Renal pelvis (tissue), 1 donor: ENCODE measurements at regions not wholly inside any gene's neighbourhood (a gene's known extent, or its start where the extent isn't known, plus 50 kb on each side); places are given as distances from the start of the nearest gene placed in this dataset.

Source experiments
- DNase-seq: peaks from one replicate; pipeline ENCODE4 v3.0.0-alpha.2; 2013

DNA sequence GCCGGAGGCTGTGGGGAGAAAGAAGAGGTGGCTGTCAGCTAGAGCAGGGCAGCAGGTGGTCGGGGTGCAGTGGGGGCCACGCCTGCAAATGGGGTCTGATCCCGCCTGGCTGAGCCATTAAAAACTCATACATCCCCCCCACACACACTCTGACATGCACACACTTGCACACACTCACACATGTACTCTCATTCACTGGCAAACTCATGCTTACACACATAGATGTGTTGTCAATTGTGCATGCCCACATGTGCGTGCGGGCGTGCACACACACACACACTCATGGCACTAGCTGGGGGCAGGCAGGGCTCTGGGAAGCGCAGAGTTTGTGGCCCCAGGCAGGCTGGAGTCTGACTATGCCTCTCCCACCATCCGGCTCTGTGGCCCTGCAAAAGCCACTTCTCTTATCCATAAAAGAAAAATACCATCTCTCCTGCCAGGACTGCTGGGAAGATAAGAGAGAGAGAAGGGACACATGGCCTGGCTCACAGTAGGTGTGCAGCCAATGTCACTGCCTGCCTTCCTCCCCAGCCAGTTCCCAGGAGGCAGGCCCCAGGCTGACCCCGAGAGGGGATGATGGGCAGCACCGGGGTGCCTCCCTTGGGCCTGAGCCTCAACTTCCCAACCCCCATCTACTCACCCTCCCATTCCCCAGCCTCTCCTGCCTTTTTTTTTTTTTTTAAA lies 163.5 kb upstream of the LINGO1 start:
- DNase-seq = no peak

DNA sequence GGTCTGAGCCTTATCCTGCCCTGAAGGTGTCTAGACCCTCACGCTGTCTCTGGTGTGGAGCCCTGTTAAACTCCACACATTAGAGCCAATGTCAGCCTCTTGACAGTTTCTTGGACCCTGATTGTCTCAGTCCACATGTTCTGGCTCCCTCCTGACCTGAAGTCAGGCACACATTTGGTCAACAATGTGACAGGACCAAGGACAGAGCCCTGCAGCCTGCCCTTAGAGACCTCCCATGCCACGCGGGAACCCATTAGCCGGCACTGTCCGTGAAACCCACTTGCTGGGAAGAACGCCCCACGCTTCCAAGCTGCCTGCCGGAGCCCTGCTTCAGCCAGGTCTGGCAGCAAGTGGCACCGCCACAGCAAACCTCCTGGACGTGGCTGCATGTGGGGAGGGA lies 162.7 kb upstream of the LINGO1 start:
- DNase-seq = no peak

- DNase-seq = no peak
These were observed 159.2 kb upstream of the LINGO1 start for GRCh38 chr15:77791941-77792340.

- DNase-seq = no peak
These were observed 157.8 kb upstream of the LINGO1 start for GRCh38 chr15:77790481-77790880.

- no peak for DNase-seq
These were observed 154.2 kb upstream of the LINGO1 start for GRCh38 chr15:77786956-77787355.

DNA sequence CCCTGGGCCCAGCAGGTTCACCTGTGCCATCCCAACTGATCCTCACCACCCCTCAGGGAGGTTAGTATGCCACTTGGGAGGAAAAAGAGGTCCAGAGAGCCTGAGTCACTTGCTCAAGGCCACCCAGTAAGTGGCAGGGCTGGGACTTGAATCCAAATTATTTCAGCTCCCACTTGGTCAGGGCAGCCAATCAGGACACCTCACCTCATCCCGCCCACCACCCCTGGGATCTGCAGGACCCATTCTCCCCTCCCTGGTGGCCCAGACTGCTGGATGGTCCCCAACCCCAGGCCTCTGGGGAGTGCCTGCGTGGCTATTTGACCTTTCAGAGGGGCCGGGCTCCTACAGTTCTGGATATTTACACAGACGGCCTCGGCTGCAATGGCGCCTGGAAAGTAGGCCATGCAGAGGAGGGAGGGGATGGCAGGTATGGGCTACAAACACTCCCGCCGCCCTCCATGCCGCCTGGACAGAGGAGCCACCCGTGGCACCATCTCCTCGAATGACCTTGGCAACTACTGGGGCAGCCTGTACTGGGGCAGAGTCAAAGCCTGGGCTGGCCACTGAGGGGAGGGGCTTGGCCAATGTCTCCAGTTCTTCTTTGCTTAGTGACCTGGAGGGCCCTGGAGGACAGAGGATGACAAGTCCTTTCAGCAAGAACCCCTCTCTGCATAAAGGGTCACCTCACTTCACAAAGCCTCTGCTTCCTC lies 153.6 kb upstream of the LINGO1 start:
- no peak for DNase-seq

GRCh38 chr15:77784361-77785292 lies 151.9 kb upstream of the LINGO1 start:
- no peak for DNase-seq

DNA sequence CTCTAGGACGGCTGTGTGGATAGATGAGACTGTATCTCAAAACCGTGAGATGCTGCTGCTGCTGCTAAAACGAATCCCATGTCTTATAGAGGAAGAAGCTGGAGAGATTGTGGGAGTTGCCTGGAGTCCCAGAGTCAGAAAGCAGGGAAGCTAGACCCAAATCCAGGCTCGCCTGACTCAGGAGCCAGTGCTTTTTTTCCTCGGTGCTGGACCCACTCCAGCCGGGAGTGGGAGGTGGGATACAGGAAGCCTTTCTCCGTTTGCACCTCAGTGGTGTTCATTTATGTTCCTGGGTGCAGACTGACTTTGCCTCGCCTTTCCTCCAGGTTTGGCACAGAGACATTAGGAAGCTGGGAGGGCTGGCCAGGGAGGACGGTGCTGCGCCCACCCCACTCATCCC lies 150.9 kb upstream of the LINGO1 start:
- no peak for DNase-seq

- DNase-seq = no peak
These were observed 150.0 kb upstream of the LINGO1 start for GRCh38 chr15:77782691-77783090.

GRCh38 chr15:77781946-77782240 lies 149.2 kb upstream of the LINGO1 start:
- no peak for DNase-seq

- no peak for DNase-seq
These were observed 148.6 kb upstream of the LINGO1 start for GRCh38 chr15:77781151-77781945.

DNA sequence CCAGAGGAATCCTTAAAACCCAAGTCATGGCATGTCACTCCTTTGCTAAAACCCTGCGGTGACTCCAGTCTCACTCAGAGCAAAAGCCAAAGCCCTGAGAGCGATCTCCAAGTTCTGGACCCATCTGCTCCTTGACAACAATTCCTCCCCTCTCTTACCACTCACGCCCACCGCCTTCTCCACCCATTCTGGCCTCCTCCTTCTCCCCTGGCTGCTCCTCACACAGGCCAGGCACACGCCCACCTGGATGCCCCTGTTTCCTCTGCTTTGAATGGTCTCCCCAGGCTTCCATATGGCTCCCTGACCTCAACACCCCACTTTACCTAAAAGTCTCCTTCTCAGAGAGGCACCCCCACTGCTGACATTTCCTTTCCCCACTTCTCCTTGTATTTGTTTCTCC lies 146.1 kb upstream of the LINGO1 start:
- no peak for DNase-seq

DNA sequence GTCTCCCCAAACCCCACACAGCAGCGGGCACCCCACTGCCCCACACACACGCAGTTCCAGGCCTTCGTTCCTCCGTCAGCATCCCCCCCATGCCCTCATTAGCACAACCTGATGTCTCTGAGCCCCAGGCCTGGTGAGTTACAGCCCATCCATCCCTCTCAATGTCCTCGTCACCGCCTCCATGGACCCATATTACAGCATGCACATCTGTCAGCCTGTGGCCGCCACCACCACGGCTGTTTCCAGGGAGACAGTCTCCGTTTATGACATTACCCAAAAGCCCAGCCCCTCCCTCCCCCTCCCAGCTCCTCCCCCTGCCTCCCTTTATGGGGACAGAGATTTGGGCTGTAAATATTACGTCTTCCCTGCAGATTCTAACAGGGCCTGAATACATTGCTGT lies 143.1 kb upstream of the LINGO1 start:
- no peak for DNase-seq

DNA sequence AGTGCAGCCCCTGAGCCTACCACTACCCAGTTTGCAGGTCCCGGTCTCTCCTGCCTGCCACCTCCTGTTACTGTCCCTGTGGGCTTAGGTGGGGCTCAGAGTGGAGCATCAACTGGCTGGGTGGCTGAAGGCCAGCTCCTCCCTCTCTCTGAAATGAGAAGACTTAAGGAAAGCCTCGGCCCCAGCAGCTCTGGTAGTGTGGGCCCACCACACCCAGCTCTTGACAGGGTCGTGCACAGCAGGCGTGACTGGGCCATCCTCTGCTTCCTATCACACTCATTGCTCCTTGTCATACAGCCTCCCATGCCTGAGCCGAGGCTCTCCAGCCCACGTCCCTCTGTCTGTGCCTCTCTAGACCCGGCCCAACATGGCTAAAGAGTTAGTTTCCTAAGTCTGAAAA lies 142.7 kb upstream of the LINGO1 start:
- DNase-seq = no peak

GRCh38 chr15:77774350-77774749 lies 141.6 kb upstream of the LINGO1 start:
- no peak for DNase-seq

- no peak for DNase-seq
These were observed 141.2 kb upstream of the LINGO1 start for GRCh38 chr15:77773903-77774302.

DNA sequence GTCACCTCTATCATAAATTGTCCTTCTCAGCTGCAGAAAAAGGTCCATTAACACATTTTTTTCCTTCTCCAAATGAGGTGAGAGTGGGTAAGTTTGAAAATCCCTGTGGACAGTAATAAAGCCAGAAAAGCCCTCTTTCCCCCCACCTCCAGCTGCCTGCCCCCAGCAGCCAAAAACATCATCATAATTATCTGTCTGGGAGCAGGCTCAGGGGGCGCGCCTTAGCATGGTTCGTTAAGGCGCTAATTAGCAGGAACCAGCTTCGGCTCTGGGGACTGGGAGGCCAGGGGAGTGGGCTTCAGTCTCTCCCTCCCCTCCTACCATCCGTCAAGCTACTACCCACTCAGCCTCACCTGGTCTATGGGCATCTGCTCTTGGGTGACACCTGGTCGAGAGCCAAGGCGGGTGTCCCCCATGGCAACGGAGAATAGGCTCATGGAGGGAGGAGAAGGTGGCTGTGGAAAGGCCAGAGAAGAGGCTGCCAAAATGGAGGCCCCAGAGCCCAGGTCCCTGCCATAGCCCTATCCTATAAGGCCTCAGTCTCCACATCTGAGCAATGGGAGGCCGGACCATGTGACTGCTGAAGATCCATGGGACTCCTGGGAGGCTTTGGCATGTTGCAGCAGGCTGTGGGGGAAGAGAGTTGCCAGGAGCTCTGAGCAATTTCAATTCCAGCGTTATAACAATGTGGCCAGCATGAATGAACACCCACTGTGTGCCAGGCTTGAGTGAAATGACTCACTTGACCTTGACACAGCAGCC lies 140.1 kb upstream of the LINGO1 start:
- no peak for DNase-seq

GRCh38 chr15:77771616-77772015 lies 138.9 kb upstream of the LINGO1 start:
- DNase-seq = no peak

DNA sequence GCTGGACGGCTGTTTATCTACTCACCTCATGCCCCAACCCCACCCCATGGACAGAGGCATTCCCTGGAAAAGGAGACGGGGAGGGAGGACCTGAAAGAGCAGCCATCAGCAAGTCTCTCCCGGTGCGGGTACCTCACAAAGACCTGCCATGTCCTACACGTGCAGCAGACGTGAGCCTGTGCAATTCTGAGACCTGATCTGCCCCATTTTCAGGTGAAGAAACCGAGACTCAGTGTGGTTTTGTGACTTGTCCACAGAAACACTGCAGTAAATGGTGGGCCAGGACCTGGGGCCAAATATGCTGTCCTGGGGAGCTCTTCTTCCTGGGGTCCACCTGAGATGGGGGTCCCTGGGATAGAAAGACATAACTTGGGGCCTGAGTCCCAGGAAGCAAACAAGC lies 137.0 kb upstream of the LINGO1 start:
- no peak for DNase-seq

DNA sequence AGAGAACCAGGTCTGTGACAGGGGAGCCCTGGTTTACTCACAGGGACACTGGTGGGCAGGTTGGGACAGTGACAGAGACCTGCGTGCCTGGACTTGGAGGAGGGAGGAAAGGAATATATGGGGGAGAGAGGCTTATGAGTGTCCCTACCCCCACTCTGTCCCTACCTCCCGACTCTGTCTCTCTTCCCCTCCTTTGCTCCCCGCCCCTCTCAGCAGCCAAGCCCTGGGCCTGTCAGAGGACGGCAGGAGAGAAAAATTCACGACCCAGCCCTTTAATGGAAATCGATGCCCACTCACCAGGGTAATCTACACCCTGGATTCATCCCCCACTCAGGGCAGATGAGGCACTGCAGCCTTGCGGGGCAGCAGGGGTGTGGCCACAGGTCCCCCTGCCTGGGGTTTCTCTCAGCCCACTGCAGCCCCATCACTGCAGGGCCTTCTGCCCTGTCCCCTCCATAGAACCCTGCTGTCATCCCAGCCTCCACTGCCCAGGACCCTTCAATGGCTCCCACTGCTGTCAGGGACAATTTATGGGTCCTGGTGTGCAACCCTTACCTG lies 135.9 kb upstream of the LINGO1 start:
- DNase-seq = no peak

DNA sequence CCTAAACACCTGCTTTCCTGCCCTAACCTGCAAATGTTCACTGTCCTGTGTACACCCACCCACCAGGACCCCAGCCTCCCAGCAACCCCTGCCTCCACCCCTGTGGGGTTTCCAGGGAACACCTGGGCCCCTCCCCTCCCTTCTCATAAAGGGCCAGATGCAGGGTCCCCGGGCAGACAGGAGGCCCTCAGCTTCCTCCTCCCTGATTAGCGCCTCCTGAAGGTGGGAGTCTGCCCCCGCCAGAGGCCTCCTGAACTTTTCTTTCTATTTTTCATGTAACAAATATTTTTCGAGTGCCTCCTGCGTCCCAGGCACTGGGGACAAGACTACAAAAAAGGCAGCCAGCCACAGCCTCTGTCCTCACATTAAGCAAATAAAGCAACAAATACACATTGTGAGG lies 135.4 kb upstream of the LINGO1 start:
- DNase-seq = no peak
